ENCODE measurements at regions not wholly inside any gene's neighbourhood (a gene's known extent, or its start where the extent isn't known, plus 50 kb on each side); places are given as distances from the start of the nearest gene placed in this dataset.
"Not testable (repeated sequence)": the region's sequence is repeated elsewhere in the genome, so short reads cannot be mapped to it uniquely, and the experiment has no call there.

DNA sequence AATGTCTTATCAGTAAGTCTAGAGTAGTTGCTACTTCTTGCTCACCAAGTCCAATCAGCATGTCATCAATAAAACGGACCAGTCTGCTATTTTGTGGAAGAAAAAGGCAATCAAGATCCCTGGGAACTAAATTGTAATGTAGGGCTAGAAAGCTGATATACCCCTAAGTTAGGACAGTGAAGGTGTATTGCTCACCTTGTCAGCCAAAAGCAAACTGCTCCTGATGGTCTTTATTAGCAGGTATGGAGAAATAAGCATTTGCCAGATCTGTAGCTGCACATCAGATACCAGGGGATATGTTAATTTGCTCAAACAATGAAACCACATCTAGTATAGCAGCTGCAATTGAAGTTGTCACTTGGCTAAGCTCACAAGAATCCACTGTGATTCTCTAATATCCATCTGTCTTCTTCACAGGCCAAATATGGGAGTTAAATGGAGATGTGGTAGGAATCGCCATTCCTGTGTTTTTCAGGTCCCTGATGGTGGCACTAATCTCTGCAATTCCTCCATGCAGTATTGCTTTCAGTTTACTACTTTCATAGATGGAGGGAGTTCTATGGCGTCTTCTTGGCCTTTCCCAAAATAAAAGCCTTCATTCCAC, 75.0 kb downstream of the TMEM237 start:
- no peak for DNase-seq

DNA sequence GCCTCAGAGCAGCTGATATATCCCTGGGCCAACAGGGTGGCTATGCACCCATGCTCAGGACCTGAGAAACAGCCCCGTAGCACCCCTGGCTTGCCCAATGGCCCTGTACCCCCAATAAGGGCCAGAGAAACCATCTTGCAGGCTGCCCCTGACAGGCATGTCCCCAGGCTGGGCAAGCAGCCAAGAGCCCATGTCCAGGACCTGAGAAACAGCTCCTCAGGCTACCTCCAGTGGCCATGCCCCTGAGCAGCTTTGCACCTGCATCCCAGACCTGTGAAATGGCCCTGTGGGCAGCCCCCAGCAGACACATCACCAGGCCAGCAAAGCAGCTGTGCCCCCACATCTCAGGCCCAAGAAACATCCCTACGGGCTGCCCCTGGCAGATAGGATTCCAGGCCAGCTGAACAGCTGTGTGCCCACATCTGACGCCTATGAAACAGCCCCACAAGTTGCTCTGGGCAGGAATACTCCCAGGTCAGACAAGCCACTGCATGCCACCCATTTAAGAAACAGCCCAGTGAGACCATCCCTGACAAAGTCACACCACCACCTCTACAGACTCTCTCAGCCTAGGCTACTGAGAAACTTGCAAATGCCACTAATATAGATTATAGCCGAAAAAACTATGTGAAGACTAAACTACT, 84.1 kb downstream of the TMEM237 start:
- DNase-seq = no peak

DNA sequence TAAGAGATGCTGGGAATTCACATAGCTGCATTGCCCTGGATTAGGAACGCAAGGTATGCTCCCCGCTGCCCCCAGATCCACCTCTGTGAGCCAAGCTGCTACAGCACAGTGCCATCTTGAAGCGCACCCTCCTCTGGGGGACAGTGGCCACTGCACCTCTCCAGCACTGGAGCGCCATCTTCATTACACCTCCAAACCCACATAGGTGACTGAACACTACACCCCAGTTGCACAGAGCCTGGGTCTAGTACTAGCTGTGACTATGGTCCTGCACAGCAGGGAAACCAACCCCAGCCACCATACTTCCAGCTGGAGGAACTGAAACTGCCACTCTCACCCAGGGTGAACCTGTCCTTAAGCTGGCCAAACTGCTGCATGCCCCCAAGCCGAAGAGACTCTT, 84.6 kb downstream of the TMEM237 start:
- no peak for DNase-seq

DNA sequence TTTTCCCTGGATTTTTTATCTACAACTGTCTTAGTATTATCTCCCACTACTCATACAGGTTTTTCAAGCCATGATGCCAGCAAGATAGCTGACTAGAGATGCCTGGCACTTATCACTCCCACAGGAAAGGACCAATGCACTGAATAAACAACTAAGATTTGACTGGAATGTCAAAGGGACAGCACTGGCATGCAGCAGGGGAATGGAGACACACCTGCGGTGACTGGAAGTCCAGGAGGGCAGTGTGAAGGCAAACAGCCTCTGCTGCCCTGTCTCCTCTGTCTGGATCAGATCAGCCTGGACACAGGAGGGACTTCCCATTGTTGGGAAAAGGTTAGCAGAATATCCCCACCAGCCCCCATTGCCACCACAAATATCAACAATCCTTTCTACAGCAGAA, 85.1 kb downstream of the TMEM237 start:
- DNase-seq = no peak

DNA sequence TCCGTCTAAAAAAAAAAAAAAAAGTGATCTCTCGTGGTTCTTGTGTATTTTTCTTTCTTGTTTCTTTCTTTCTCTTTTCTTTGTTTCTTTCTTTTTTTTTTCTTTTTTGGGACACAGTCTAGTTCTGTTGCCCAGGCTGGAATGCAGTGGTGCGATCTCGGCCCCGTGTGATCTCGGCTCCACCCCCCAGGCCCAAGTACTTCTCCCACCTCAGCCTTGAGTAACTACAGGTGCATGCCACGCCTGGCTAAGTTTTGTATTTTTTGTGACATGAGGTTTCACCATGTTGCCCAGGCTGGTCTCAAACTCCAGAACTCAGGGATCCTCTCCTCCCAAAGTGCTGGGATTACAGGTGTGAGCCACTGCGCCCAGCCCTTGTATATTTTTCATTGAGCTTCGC, 91.4 kb downstream of the TMEM237 start:
- no peak for DNase-seq

DNA sequence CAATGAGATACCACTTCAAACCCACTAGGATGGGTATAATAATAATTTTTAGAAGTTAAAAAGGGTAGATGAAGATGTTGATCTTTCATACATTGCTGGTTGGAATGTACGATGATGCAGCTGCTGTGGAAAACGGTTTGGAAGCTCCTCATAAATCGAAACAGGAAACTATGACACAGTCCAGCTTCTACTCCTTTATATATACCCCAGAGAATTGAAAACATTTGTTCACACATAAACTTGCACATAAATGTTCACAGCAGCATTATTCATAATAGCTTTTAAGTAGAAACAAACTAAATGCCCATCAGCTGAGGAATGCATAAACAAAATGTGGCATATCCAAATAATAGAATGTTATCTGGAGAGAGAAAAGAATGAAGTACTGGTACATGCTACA, 95.0 kb downstream of the STRADB start:
- no peak for DNase-seq

DNA sequence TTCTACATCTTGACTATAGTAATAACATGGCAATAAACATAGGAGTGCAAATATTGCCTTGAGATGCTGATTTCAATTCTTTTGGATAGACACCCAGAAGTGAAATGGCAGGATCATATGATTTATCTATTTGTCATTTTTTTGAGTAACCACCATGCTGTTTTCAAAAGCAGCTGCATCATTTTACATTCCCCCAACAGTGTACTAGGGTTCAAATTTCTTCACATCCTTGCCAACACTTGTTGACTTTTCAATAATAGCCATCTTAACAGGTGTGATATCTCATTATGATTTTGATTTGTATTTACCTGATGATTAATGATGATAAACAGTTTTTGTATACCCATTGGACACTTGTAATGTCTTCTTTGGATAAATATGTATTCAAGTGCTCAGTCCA, 90.8 kb downstream of the STRADB start:
- no peak for DNase-seq

DNA sequence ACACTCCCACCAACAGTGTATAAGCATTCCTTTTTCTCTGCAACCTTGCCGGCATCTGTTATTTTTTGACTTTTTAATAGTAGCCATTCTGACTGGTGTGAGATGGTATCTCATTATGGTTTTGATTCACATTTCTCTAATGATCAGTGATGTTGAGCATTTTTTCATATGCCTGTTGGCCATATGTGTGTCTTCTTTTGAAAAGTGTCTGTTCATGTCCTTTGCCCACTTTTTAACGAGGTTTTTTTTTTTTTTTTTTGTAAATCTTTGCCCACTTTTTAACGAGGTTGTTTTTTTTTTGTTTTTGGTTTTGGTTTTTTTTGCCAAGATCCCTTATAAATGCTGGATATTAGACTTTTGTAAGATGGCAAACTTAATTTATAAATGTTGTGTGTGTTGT, 87.7 kb downstream of the STRADB start:
- not testable (repeated sequence) for DNase-seq

DNA sequence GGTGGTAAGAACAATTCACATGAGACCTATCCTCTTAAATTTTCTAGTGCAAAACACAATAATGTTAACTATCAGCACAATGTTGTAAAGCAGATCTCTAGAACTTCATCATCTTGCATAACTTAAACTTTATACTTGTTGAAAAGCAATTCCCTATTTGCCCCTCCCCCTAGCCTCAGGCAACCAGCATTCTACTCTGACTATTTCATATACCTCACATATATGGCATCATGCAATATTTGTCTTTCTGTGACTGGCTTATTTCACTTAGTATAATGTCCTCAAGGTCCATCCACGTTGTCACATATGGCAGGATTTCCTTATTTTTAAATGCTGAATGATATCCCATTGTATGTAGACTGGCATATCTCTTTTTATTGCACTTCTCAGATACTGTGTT, 86.5 kb downstream of the STRADB start:
- DNase-seq = no peak

DNA sequence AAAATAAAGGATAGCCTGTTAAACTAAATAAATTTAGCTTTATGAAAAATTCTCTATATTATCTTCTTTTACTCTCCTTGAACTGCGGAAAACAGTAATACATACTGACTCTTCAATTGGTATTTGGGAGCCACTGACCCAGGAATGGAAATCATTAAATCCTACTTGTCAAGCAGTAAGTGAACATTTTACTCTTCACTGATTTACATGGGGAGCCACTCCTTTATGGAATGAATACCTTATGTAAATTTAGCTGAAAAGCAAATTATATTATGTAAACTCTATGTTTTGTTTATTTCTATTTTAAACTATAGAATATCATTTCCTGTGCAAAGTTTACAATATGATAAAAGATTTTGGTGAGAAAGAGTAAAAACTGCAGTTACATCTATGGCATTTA, 85.2 kb downstream of the STRADB start:
- DNase-seq = no peak

DNA sequence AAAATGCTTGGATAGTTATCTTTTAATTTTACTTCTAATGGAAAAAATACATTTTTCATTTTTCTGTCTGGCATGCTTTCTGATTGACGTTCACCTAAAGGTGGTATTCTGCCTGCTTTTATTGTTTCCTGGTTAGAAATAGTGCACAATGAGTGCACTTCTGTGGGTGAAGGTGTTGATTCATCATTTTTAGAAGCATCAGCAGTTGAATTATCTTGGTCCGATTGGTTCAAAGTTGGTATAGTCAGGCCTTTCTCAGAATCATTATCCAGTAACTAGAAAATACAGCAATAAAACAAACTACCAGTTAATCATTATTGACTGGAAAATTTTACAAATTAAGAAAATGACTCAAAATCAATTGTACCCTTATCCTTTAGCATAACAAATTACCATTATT, 84.5 kb downstream of the STRADB start:
- DNase-seq = no peak

DNA sequence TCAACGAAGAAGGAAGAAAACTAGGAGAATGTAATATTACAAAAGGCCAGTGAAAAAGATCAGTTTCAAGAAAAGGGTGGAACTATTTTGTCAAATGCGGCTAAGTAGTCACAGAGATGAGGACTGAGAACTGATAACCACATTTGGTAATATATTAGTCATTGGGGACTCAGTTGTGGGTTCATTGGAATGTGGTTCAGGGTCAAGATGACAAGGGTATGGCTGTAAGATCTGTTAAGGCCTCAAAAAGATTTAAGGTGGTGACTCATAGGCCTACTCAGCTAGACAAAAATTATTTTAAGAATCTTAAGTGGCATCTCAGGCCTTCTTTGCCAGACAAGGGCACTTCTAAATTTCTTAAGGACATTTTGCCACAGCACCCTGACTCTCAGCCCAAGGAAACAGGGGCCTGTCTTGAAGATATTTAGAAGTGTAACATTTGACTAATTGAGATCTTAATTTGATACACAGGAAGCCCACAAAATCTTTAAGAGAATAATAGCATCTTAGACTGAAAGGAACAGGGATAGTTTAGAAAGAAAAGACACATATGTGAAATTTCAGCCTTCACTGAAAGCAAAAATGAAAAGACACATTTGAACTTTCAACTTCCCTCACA, 81.3 kb downstream of the STRADB start:
- peak; percentile 8 to 63 for DNase-seq
